ENCODE measurements at regions not wholly inside any gene's neighbourhood (a gene's known extent, or its start where the extent isn't known, plus 50 kb on each side); places are given as distances from the start of the nearest gene placed in this dataset.
"Not testable (repeated sequence)": the region's sequence is repeated elsewhere in the genome, so short reads cannot be mapped to it uniquely, and the experiment has no call there.

GRCh38 chr12:14201291-14201690 is 164.2 kb upstream of the ATF7IP start:
- POLR2A ChIA-PET, result no interaction called here
- CTCF ChIA-PET, result no interaction called here

- CTCF ChIA-PET, result no interaction called here
- POLR2A ChIA-PET, result no interaction called here
Measured at GRCh38 chr12:14207905-14208551, 157.5 kb upstream of the ATF7IP start.

GRCh38 chr12:14211947-14212387 is 153.5 kb upstream of the ATF7IP start:
- ChIA-PET CTCF (interaction anchor here (1.1 kb wide), 1 partner anchor 27 kb away, joined by 3 read pairs; no protein-coding TSS in a partner anchor), POLR2A (no interaction called here)

GRCh38 chr12:14213542-14213941 is 151.9 kb upstream of the ATF7IP start:
- CTCF ChIA-PET, result interaction anchor here (0.7 to 1.1 kb wide), 2 partner anchors 67 to 616 kb away, joined by 3 read pairs; no protein-coding TSS in a partner anchor
- POLR2A ChIA-PET, result no interaction called here

GRCh38 chr12:14214495-14214894 is 151.0 kb upstream of the ATF7IP start:
- CTCF ChIA-PET, result interaction anchor here (1.1 kb wide), 1 partner anchor 66 kb away, joined by 3 read pairs; no protein-coding TSS in a partner anchor

GRCh38 chr12:14215949-14216348 is 149.5 kb upstream of the ATF7IP start:
- CTCF ChIA-PET, result interaction anchor here (0.6 kb wide), 1 partner anchor 34 kb away, joined by 3 read pairs; no protein-coding TSS in a partner anchor
- POLR2A ChIA-PET, result not testable (repeated sequence)

More at GRCh38 chr12:14214495-14214894, 151.0 kb upstream of the ATF7IP start:
- POLR2A ChIA-PET, result no interaction called here

- CTCF ChIA-PET, result interaction anchor here (0.6 kb wide), 1 partner anchor 35 kb away, joined by 3 read pairs; no protein-coding TSS in a partner anchor
Measured at GRCh38 chr12:14216405-14217294, 148.8 kb upstream of the ATF7IP start.

GRCh38 chr12:14219156-14219555 is 146.3 kb upstream of the ATF7IP start:
- ChIA-PET POLR2A (no interaction called here), CTCF (no interaction called here)

More at GRCh38 chr12:14216405-14217294, 148.8 kb upstream of the ATF7IP start:
- POLR2A ChIA-PET, result no interaction called here

- CTCF ChIA-PET, POLR2A ChIA-PET: not testable (repeated sequence)
Measured at GRCh38 chr12:14219670-14220069, 145.8 kb upstream of the ATF7IP start.

GRCh38 chr12:14225064-14225463 is 140.4 kb upstream of the ATF7IP start:
- CTCF ChIA-PET, result interaction anchor here (0.9 to 2.4 kb wide), 2 partner anchors 13 to 492 kb away, joined by 3 to 7 read pairs; no protein-coding TSS in a partner anchor
- POLR2A ChIA-PET, result no interaction called here

- POLR2A ChIA-PET, CTCF ChIA-PET: not testable (repeated sequence)
Measured at GRCh38 chr12:14235176-14235575, 130.3 kb upstream of the ATF7IP start.

GRCh38 chr12:14236641-14237040 is 128.8 kb upstream of the ATF7IP start:
- CTCF ChIA-PET, result interaction anchor here (1.8 kb wide), 1 partner anchor 13 kb away, joined by 7 read pairs; no protein-coding TSS in a partner anchor
- POLR2A ChIA-PET, result not testable (repeated sequence)

GRCh38 chr12:14238221-14238792 is 127.2 kb upstream of the ATF7IP start:
- ChIA-PET CTCF (interaction anchor here (0.6 to 1.8 kb wide), 21 partner anchors 8 to 1177 kb away, joined by 3 to 7 read pairs (median 3); no protein-coding TSS in a partner anchor), POLR2A (no interaction called here)

GRCh38 chr12:14239350-14239934 is 126.0 kb upstream of the ATF7IP start:
- ChIA-PET CTCF (interaction anchor here (0.6 to 2.1 kb wide), 7 partner anchors 16 to 483 kb away, joined by 3 to 9 read pairs (median 4); partner anchors contain the start of gene ATF7IP), POLR2A (interaction anchor here (0.6 kb wide), 1 partner anchor 126 kb away, joined by 3 read pairs; the partner anchor contains the start of gene ATF7IP)

- POLR2A ChIA-PET, result no interaction called here
- CTCF ChIA-PET, result interaction anchor here (0.6 to 2.1 kb wide), 8 partner anchors 15 to 380 kb away, joined by 3 to 9 read pairs (median 4); partner anchors contain the start of gene ATF7IP
Measured at GRCh38 chr12:14239935-14240872, 125.3 kb upstream of the ATF7IP start.

- CTCF ChIA-PET, result interaction anchor here (0.6 to 2.1 kb wide), 5 partner anchors 10 to 483 kb away, joined by 3 to 8 read pairs (median 3); no protein-coding TSS in a partner anchor
- POLR2A ChIA-PET, result no interaction called here
Measured at GRCh38 chr12:14240873-14241220, 124.6 kb upstream of the ATF7IP start.

GRCh38 chr12:14242825-14243224 is 122.7 kb upstream of the ATF7IP start:
- CTCF ChIA-PET, POLR2A ChIA-PET: not testable (repeated sequence)

GRCh38 chr12:14243941-14244340 is 121.5 kb upstream of the ATF7IP start:
- ChIA-PET POLR2A (no interaction called here), CTCF (no interaction called here)

Data from activated CD8-positive, alpha-beta memory T cell treated with anti-CD3 and anti-CD28 coated beads for 36 hours (primary cell).